Gastrocnemius medialis (tissue), 4 donors: ENCODE measurements at regions not wholly inside any gene's neighbourhood (a gene's known extent, or its start where the extent isn't known, plus 50 kb on each side); places are given as distances from the start of the nearest gene placed in this dataset.

Source experiments
- CTCF ChIP-seq, 5 experiments: fragments of 450-650 bp in 3 of 5; fragments of 200-600 bp in 2 of 5; sonication (generic) in 2 of 5; IDR thresholded peaks in 4 of 5; conservative IDR thresholded peaks in 1 of 5; 1 replicate in 4 of 5; 2 replicates in 1 of 5; pipeline ENCODE4 v1.5.1; 2016 to 2019; ENCODE audit warnings: antibody characterized with exemption in 5 of 5, mild to moderate bottlenecking in 3 of 5, moderate library complexity in 3 of 5
- POLR2A ChIP-seq, 2 donors: fragments of 450-650 bp; IDR thresholded peaks; one replicate each; pipeline ENCODE4 v1.6.1; 2017; ENCODE audit warnings: antibody characterized with exemption in 2 of 2, mild to moderate bottlenecking in 2 of 2, moderate library complexity in 2 of 2

DNA sequence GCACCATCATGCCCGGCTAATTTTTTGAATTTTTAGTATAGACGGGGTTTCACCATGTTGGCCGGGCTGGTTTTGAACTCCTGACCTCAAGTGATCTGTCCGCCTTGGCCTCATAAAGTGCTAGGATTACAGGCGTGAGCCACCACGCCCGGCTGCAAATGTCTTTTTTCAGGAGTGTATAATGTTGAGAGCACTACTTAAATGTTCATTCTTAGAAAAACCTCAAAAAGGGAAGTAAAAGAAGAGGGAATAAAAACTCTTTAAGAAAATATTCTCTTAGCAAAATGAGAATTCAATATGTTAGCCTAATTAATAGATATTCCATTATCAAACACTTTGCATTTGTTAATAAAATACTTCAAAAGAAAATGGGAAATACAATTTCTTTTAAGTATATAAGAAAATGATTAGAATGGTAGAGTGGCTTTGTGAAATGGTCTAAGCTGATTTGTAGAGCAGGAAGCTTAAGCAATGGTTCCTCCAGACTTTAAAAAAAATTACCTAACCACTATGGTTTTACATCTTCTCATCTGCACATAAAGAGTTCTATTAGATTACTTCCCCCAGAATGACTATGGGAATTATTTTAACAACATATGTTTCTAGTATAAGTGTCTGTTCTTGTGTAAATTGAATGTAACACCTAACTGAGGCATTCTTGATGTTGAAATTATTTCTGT is 226.7 kb upstream of the ALCAM start:
- no peak for TF ChIP-seq CTCF (IDR thresholded peaks at IDR 0.05 in 4 of 5, conservative IDR thresholded peaks at IDR 0.05 in 1 of 5)
- TF ChIP-seq POLR2A (IDR thresholded peaks at IDR 0.05) = no peak
